ENCODE measurements at regions not wholly inside any gene's neighbourhood (a gene's known extent, or its start where the extent isn't known, plus 50 kb on each side); places are given as distances from the start of the nearest gene placed in this dataset.

DNA sequence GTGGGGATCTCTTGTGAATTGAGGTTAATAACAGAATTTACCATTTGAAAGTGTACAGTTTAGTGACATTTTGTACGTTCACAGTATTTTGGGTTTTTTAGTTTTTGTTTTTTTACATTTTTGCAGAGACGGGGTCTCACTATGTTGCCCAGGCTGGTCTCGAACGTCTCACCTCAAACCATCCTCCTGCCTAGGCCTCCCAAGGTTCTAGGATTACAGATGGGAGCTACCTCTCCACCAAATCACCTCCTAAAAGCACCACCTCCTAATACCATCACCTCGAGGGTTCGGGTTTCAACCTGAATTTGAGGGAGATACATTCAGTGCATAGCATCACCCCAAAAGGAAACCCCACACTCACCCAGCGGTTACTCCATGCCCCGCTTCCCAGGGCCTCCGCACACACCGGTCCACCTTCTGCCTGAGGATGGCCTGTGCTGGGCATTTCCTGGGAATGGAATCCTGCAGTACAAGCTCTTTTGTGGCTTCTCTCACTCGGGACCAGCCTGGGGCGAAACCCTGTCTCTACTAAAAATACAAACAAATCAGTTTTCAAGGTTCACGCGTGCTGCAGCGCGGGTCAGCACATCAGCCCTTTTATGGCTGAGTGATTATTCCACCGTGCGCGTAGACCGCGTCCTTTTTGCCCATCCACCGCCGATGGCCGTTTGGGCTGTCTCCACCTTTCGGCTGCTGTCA is 182.7 kb upstream of the CIBAR2 start:
- FAIRE-seq, result no peak

DNA sequence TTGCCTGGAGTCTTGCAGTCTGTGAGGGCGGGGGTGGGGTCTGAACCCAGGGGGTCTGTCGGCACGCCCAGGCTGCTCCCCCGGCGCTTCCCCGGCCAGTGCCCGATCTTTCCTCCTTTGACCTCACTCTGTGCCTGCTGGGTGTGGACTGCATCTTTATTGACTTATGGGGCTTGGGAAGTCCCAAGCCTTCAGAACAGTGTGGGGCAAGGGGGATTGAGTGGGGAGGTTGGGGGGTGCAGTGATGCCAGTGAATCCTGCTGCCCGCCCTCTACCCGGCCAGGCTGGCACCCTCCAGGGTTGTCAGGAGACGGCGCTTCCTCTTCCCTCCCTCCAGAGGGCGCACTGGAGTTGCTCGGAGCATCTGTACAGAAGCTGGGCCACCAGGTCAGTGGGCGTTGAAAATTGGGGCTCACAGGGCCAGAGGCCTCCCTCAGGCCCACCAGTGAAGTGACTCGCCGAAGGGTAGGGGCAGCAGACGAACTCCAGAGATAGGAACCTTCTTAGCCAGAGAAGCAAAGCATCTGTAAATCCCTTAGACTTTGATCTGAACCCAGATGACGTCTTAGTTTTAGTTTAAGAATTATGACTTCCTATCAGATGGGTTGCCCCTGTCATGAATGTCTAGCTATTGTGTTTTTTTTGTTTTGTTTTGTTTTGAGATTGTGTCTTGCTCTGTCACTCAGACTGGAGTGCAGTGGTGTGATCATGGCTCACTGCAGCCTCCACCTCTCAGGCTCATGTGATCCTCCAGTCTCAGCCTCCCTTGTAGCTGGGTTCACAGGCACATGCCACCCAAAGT is 184.8 kb upstream of the CIBAR2 start:
- FAIRE-seq, result no peak

GRCh38 chr16:85297881-85298280 is 185.6 kb upstream of the CIBAR2 start:
- no peak for FAIRE-seq

DNA sequence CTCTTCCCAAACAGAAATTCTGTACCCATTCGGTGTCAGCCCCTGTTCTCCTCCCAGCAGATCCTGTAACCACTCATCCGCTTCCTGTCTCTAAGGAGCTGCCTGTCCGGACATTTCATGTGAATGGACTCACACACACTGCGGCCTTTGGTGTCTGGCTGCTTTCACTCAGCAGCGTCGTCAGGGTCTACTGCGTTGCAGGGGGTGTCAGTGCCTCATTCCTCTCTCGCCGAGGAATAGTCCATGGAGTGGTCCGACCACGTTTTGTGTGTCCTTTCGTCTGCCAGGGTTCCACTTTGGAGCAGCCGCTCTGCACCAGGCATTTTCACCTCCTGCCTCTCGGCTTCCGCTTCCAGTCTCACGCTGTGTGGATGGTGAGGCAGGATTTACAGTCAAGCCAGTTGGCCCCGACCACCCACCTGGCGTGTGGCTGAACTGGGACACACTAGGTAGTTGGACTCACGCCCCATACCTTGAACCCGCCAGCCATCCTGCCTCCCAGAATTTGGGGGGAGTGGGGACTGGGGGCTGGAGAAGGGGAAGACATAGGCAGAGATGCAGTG is 188.2 kb upstream of the CIBAR2 start:
- no peak for FAIRE-seq

DNA sequence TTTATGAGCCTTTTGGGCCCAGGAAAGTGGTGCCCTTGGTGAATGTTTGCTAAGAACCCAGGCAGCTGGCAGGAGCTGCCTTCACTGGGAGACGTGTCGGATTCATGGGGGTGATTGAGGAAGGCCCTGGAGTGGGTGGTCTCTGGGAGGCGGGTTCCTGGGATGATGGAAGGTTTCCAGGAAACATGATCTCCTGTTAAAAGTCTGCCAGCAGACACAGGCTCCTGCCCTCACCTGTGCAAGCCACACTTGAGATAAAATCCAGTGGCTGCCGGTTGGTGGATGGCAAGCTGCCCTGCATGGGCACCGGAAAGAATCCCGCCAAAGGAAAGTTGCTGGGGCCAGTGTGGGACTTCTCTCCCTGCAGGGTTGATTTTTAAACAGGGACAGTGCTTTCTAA is 189.0 kb upstream of the CIBAR2 start:
- FAIRE-seq, result no peak

- no peak for FAIRE-seq
Observed at GRCh38 chr16:85302018-85302847, 190.0 kb upstream of the CIBAR2 start.

GRCh38 chr16:85302848-85303353 is 190.6 kb upstream of the CIBAR2 start:
- no peak for FAIRE-seq

DNA sequence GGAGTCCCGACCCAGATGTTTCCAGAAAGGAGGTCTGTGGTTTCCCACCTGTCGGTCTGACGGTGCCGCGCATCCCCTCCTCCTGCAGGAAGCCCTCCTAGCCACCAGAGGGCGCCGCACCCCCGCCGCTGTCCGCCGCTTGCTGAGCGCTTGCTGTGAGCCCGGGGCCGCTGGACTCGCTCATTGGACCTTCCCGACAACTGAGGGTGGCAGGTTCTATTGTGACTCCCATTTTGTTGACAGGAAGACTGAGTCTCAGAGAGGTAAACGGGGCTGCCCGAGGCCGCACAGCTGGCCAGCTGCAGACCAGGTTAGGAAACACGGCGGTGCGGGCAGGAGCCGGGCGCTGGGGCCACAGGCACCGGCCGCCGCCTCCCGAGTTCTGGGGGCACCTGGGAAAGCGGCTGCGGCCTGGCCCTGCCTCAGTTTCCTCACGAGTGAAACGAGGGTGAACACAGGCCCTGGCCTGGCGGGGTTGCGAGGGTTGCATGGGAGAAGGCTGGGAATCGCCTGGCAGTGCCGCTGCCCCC is 191.1 kb upstream of the CIBAR2 start:
- no peak for FAIRE-seq

DNA sequence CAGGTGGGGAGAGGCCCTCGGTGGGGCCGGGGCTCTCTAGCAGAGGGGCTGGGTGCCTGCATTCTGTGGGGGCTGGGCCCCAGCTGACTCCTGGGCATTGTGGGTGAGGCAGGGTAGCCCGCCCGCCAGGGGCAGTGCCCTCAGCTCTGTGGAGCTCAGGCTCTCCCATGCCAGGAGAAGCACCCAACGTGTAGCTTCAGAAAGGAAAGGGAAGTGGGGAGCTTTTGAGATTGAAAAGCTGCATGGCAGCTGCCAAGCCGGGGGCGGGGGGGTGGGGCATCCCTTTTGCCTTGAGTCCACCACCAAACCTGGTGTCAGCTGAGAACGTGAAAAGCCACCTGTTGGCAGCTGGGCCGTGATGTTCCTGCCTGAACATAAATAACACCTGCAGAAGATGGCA is 192.1 kb upstream of the CIBAR2 start:
- no peak for FAIRE-seq

DNA sequence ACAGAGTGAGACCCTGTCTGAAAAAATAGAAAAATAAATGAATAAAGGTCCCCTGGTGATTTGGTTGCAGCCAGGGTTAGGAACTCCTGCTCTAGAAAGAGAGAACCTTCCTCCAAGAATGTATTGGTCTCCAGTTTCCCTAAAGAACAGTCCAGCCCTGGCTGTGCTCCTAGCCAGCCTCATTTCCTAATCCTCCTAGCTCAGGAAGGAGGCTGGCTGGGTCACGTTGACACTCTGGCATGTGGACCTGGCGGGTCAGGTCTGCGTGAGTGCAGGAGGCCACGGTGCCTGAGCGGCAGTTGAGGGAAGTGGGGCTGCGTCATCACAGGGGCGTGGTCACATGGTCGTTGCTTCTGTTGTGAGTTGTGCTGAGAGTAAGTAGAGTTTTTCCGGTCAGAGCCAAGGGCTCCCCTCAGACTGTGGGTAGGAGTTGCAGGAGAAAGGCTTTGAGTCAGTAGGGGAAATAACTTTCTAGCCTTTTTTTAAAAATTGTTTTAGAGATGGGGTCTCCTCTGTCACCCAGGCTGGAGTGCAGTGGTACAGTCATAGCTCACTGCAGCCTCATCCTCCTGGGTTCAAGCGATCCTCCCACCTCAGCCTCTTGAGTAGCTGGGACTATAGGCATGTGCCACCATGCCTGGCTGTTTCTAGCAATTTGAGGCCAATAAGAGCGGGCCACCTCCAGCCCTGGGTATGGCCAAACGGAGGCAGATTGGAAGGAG is 194.0 kb upstream of the CIBAR2 start:
- no peak for FAIRE-seq

DNA sequence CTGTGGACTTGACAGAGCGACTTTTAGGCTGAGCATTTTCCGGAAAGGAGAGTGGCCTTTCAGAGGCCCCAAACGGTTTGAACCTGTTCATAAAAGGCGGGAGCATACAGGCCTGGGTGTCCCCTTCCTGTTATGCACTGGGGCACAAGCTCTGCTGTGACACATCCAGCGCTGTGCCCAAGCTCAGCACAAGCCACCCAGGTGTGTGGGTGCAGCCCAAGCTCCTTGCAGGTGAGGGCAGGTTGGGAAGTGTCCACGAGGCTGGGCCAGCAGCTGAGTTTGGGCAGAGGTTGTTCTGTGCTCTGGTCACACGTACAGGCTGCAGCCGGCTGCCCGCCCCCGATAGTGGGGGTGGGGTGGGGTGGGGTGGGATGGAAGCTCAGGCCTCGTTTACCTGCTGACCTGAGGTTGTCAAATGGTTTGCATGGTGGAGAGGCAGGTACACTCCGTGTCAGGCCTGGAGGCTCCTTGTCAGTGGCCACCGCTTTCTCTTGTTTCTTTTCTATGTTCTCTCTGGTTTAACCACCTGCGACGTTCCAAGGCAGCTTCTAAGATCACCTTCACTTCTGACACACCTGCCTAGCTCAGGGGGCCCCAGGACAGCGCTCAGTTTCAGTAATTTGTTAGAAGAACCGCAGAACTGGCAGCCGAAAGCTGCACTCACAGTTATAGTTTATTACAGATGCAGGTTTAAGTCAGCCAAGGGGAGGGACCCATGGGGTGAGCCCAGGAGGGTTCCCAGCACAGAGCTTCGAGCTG is 194.7 kb upstream of the CIBAR2 start:
- no peak for FAIRE-seq

- FAIRE-seq, result no peak
Observed at GRCh38 chr16:85307552-85308364, 195.5 kb upstream of the CIBAR2 start.

DNA sequence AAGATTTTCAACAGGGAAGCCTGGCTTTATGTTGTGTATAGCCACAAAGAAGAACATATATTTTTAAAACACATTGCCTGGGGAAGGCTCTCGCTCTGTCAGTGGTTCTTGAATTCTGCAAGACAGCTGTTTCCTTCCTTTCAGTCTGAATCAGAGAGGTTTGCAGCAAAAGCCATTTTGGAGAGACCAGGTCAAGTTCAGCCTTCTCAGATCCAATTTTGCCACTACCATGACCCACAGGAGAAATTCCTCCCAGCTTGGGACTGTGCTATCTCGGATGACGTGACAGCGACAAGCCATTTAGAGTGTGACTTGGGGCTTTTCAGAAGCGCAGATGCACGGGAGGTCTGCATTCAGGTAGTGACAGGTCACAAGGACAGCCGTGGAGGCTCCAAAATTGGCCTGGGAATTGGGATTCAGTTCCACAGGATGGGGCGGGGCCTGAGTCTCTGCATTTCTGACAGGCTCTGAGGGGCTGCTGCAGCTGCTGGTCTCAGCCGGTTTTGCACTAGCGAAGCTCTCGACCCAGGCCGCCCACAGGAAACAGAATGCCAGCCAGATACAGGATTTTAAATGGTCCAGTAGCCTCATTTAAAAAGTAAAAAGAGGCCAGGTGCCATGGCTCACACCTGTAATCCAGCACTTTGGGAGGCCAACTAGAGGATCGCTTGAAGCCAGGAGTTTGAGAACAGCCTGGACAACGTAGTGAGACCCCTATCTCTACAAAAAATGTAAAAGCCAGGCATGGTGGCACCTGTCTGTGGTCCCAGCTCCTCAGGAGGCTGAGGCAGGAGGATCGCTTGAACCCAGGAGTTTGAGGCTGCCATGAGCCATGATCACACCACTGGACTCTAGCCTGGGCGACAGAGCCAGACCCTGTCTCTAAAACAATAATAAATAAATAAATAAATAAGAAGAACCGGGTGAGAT is 196.6 kb upstream of the CIBAR2 start:
- no peak for FAIRE-seq

DNA sequence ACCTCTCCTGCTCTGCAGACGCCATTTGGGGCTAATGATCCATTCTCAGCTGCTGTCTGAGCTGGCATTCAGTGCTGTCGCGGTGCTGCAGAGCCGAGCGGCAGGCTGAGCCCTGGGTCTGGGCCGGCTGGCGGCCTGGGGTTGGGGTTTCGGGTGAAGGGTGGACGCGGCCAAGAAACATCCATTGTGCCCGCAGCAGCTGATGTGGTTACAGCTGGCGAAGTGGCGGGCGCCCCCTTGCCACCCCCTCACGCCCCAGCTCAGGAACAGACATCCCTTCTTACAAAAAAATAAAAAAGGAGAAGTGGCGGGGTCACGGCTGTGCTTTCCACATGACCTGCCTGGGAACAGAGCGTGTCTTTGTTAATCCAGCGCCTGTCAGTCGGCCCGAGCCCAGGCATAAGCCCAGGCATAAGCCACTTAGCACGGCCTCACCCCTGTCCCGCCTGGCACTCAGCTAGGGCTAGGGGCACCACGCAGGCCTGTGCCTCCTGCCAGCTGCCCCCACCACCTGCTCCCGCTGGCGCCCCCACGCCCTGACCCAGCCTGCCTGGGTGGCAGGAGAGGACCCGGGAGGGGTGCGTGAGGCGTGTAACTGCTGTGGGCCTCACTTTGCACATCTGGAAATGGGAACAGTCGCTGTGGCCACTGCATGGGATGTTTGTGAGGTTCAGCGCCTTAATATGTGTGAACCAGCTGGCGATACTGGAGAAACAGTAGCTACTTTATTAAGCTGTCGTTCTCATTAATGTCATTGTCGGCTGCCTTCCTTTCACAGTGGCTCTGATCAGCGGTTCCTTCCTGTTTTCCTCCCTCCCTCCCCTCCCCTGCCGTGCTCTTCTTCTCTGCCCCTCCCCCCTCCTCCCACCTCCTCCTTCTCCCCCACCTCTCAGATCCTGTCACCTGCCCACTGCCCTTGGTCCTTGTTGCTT is 197.7 kb upstream of the CIBAR2 start:
- no peak for FAIRE-seq

- no peak for FAIRE-seq
Observed at GRCh38 chr16:85310868-85311585, 198.8 kb upstream of the CIBAR2 start.

DNA sequence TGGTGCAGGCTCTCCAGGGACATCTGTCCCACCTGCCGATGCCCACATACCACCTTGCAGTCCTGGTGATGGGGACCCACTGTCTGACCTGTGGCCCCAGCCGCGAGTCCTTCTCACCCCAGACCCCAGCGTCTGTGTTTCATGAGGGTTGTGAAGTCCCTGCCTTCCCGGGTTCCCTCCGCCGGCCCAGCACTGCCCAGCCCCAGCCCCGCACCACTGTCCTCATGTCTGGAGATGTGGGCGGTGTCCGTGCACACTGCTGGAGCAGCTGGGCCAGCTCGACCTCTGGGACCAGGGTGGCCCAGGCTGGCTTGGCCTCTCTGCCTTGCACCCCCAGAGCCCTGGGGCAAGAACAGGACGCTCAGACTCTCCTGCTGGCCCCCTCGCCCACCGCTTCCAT is 199.5 kb upstream of the CIBAR2 start:
- FAIRE-seq, result no peak

- FAIRE-seq, result no peak
Observed at GRCh38 chr16:85312174-85312573, 199.9 kb upstream of the CIBAR2 start.

Measured in islet of Langerhans (tissue), 1 donor.